ENCODE measurements at regions not wholly inside any gene's neighbourhood (a gene's known extent, or its start where the extent isn't known, plus 50 kb on each side); places are given as distances from the start of the nearest gene placed in this dataset.

DNA sequence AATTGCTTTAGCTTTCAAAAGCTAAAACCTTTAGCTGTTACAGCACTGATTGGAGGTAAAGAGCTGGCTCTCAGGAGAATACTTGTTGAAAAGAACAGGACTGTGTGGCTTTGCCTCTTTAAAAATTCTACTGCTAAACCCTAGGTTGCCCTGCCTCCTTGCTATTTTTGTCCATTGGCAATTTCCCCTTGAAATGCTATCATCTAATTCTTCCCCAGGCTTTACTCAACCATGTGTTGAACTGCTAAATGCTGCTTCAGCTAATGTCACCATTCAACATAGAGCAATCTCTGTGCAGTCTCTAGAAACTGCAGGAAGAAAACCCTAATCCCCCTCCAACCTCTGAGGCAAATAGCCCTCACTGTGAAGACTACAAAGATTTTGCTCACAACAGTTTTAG is 203.7 kb upstream of the ARX start:
- no peak for FAIRE-seq

GRCh38 chrX:25213611-25214010 is 197.8 kb upstream of the ARX start:
- Histone ChIP-seq H3K4me1 (ENCODE audit: control insufficient read depth, extremely low read depth, insufficient read depth, low read length) (no peaks in the 10 kb centered on the region), H3K4me2 (ENCODE audit: control insufficient read depth, extremely low read depth, insufficient read depth, low read depth, low read length) (no peak overlapping the region), H3K4me3 (ENCODE audit: control insufficient read depth in 2 of 3, extremely low read depth in 1 of 3, insufficient read depth in 2 of 3, low read depth in 1 of 3, low read length in 3 of 3) (no peak overlapping the region), H3K27me3 (ENCODE audit: control insufficient read depth, extremely low read depth, insufficient read depth, low read length) (no peaks in the 10 kb centered on the region), H3K9me1 (ENCODE audit: control insufficient read depth, extremely low read depth, insufficient read depth, low read length) (no peaks in the 10 kb centered on the region), H4K20me1 (ENCODE audit: control insufficient read depth, extremely low read depth, insufficient read depth, low read length) (no peaks in the 10 kb centered on the region), H3K36me3 (ENCODE audit: control insufficient read depth in 2 of 2, extremely low read depth in 1 of 2, insufficient read depth in 2 of 2, low read length in 2 of 2) (no peaks in the 10 kb centered on the region), H3K79me2 (ENCODE audit: control insufficient read depth, insufficient read depth, low read length) (no peaks in the 10 kb centered on the region), H3K9me3 (ENCODE audit: control insufficient read depth, low read depth, low read length) (no peaks in the 10 kb centered on the region), H3K9ac (ENCODE audit: control insufficient read depth, extremely low read depth, insufficient read depth, low read length) (no peak overlapping the region), H2AFZ (ENCODE audit: control insufficient read depth, low read length) (no peak overlapping the region), H3K27ac (ENCODE audit: control insufficient read depth, insufficient read depth, low read length) (no peak overlapping the region)
- dilution Hi-C loops (cut with MboI; ENCODE audit: extremely low pct_ligation_motif_present, low sequenced_read_pairs), result no loop called here
- DNase-seq (ENCODE audit: low read depth, low spot score) (no peak), FAIRE-seq (no peak)
- TF ChIP-seq EZH2 (IDR thresholded peaks at IDR 0.05; ENCODE audit: low read length), result no peak
- TF ChIP-seq, protein P1, sequence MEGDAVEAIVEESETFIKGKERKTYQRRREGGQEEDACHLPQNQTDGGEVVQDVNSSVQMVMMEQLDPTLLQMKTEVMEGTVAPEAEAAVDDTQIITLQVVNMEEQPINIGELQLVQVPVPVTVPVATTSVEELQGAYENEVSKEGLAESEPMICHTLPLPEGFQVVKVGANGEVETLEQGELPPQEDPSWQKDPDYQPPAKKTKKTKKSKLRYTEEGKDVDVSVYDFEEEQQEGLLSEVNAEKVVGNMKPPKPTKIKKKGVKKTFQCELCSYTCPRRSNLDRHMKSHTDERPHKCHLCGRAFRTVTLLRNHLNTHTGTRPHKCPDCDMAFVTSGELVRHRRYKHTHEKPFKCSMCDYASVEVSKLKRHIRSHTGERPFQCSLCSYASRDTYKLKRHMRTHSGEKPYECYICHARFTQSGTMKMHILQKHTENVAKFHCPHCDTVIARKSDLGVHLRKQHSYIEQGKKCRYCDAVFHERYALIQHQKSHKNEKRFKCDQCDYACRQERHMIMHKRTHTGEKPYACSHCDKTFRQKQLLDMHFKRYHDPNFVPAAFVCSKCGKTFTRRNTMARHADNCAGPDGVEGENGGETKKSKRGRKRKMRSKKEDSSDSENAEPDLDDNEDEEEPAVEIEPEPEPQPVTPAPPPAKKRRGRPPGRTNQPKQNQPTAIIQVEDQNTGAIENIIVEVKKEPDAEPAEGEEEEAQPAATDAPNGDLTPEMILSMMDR (optimal IDR thresholded peaks at IDR 0.05 in 1 of 3, IDR thresholded peaks at IDR 0.05 in 1 of 3, conservative IDR thresholded peaks at IDR 0.05 in 1 of 3; ENCODE audit: extremely low read depth in 1 of 3, insufficient read depth in 2 of 3, low read length in 3 of 3), result no peak

More for the DNA sequence above, 203.7 kb upstream of the ARX start:
- Histone ChIP-seq H2AFZ (ENCODE audit: control insufficient read depth, low read length) (no peak overlapping the region), H3K27ac (ENCODE audit: control insufficient read depth, insufficient read depth, low read length) (no peak overlapping the region), H3K9ac (ENCODE audit: control insufficient read depth, extremely low read depth, insufficient read depth, low read length) (no peak overlapping the region), H3K9me3 (ENCODE audit: control insufficient read depth, low read depth, low read length) (no peaks in the 10 kb centered on the region), H3K4me3 (ENCODE audit: control insufficient read depth in 2 of 3, extremely low read depth in 1 of 3, insufficient read depth in 2 of 3, low read depth in 1 of 3, low read length in 3 of 3) (no peak overlapping the region), H3K27me3 (ENCODE audit: control insufficient read depth, extremely low read depth, insufficient read depth, low read length) (no peaks in the 10 kb centered on the region), H3K36me3 (ENCODE audit: control insufficient read depth in 2 of 2, extremely low read depth in 1 of 2, insufficient read depth in 2 of 2, low read length in 2 of 2) (no peaks in the 10 kb centered on the region), H3K79me2 (ENCODE audit: control insufficient read depth, insufficient read depth, low read length) (no peaks in the 10 kb centered on the region), H4K20me1 (ENCODE audit: control insufficient read depth, extremely low read depth, insufficient read depth, low read length) (no peaks in the 10 kb centered on the region), H3K9me1 (ENCODE audit: control insufficient read depth, extremely low read depth, insufficient read depth, low read length) (no peaks in the 10 kb centered on the region), H3K4me2 (ENCODE audit: control insufficient read depth, extremely low read depth, insufficient read depth, low read depth, low read length) (no peak overlapping the region), H3K4me1 (ENCODE audit: control insufficient read depth, extremely low read depth, insufficient read depth, low read length) (no peaks in the 10 kb centered on the region)
- TF ChIP-seq, protein P1 (optimal IDR thresholded peaks at IDR 0.05 in 1 of 3, IDR thresholded peaks at IDR 0.05 in 1 of 3, conservative IDR thresholded peaks at IDR 0.05 in 1 of 3; ENCODE audit: extremely low read depth in 1 of 3, insufficient read depth in 2 of 3, low read length in 3 of 3), result no peak
- TF ChIP-seq EZH2 (IDR thresholded peaks at IDR 0.05; ENCODE audit: low read length), result no peak
- dilution Hi-C loops (cut with MboI; ENCODE audit: extremely low pct_ligation_motif_present, low sequenced_read_pairs), result no loop called here
- no peak for DNase-seq (ENCODE audit: low read depth, low spot score)
